Thymus (tissue), 11 donors: ENCODE measurements at regions not wholly inside any gene's neighbourhood (a gene's known extent, or its start where the extent isn't known, plus 50 kb on each side); places are given as distances from the start of the nearest gene placed in this dataset.

Source experiments
- DNase-seq, 9 donors: peaks; one replicate each; pipeline ENCODE4 v3.0.0-alpha.2; 2013; ENCODE audit warnings: low spot score in 9 of 9, low read depth in 6 of 9, missing footprints in 1 of 9
- H3K27ac ChIP-seq, 2 donors: one replicate each; pipeline ENCODE4 v1.5.1; 2013; ENCODE audit warnings: control low read depth in 1 of 2, low read depth in 1 of 2, low read length in 1 of 2, mild to moderate bottlenecking in 1 of 2, moderate library complexity in 1 of 2
- H3K27me3 ChIP-seq, 2 donors: one replicate each; pipeline ENCODE4 v1.5.1; 2013; ENCODE audit warnings: low read length in 1 of 2; ENCODE audit not compliant: control insufficient read depth in 2 of 2, insufficient read depth in 1 of 2
- H3K36me3 ChIP-seq, 2 donors: one replicate each; pipeline ENCODE4 v1.5.1; 2013; ENCODE audit warnings: low read length in 1 of 2, mild to moderate bottlenecking in 1 of 2, moderate library complexity in 1 of 2; ENCODE audit not compliant: control insufficient read depth in 2 of 2, insufficient read depth in 2 of 2
- H3K4me1 ChIP-seq, 2 donors: one replicate each; pipeline ENCODE4 v1.5.1; 2013; ENCODE audit warnings: low read length in 2 of 2; ENCODE audit not compliant: control insufficient read depth in 2 of 2, insufficient read depth in 2 of 2
- H3K4me3 ChIP-seq, 2 donors: one replicate each; pipeline ENCODE4 v1.5.1; 2013; ENCODE audit warnings: low read length in 2 of 2, control low read depth in 1 of 2, mild to moderate bottlenecking in 1 of 2
- H3K9me3 ChIP-seq, 2 donors: one replicate each; pipeline ENCODE4 v1.5.1; 2013; ENCODE audit warnings: low read length in 1 of 2, mild to moderate bottlenecking in 1 of 2; ENCODE audit not compliant: control insufficient read depth in 2 of 2, insufficient read depth in 1 of 2
- WGBS: extraction: QIAGEN DNeasy Blood & Tissue Kit; methylation state at CpG from one replicate; pipeline ENCODE4 v1.1.7; 2013; 5-methylcytosine and 5-hydroxymethylcytosine counted together
- donor health status: healthy.

DNA sequence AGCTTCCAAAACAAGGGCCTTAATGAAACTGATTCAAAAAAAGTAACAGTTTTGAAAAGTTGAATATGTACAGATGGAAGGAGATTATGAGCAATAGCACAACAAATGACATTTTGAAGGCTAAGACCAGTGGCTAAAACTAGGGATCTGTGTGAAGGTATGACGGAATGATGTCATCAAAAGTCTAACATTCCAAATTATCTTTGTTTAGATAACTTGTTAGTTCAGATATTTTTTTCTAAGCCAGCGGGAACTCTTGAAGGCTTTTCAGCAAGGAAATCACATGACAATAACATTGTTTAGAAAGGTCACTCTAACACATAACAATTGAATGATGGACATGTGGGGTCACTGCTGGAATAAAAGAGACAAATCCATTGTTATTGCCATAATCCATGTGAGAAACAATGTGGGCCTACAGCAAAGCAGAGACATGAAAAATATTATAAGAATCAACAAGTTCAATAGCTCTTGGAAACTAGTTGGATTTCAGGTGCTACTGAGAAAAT, 260.5 kb downstream of the CASP12 start:
- WGBS, result 91% methylated on average over 2 of the region's 2 CpGs
- H3K4me1 ChIP-seq, result no peaks in the 10 kb centered on the region
- no peak for DNase-seq
- no peaks in the 10 kb centered on the region for H3K36me3 ChIP-seq
- H3K4me3 ChIP-seq, result no peak overlapping the region
- no peaks in the 10 kb centered on the region for H3K9me3 ChIP-seq
- no peak overlapping the region for H3K27ac ChIP-seq
- no peaks in the 10 kb centered on the region for H3K27me3 ChIP-seq

DNA sequence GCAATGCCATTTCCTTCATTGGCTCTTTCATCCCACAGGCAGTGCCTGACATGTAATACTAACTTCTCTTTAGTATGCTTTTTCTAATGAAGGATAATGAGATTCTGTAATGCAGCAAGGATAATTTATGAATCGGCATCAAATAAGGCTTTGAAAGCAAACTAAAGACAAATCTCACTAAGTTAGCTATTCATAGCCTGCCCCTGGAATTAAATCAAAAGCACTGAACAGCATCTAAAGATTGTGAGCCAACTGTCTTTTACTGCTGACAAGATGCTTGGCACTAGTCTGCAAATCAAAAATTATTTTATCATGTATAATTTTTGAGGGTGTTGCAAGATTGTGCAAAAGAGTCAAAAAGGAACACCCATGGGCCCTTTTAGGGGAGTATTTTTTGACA, 265.0 kb downstream of the CASP12 start:
- no peaks in the 10 kb centered on the region for H3K27me3 ChIP-seq
- H3K36me3 ChIP-seq, result no peaks in the 10 kb centered on the region
- no peaks in the 10 kb centered on the region for H3K9me3 ChIP-seq
- H3K27ac ChIP-seq, result no peak overlapping the region
- no peak overlapping the region for H3K4me3 ChIP-seq
- no peaks in the 10 kb centered on the region for H3K4me1 ChIP-seq
- WGBS, result 100% methylated on average over 1 of the region's 1 CpG
- DNase-seq, result no peak

- no peak for DNase-seq
- H3K9me3 ChIP-seq, result no peaks in the 10 kb centered on the region
- no peak overlapping the region for H3K4me3 ChIP-seq
- WGBS, result 94% methylated on average over 2 of the region's 2 CpGs
- H3K27ac ChIP-seq, result no peak overlapping the region
- no peaks in the 10 kb centered on the region for H3K4me1 ChIP-seq
- H3K36me3 ChIP-seq, result no peaks in the 10 kb centered on the region
- no peaks in the 10 kb centered on the region for H3K27me3 ChIP-seq
Observed at GRCh38 chr11:104630352-104630751, 267.9 kb downstream of the CASP12 start.

- no peak overlapping the region for H3K4me3 ChIP-seq
- 97% methylated on average over 2 of the region's 2 CpGs for WGBS
- DNase-seq, result no peak
Observed at GRCh38 chr11:104625246-104625645, 273.0 kb downstream of the CASP12 start.

GRCh38 chr11:104624021-104624420, 274.2 kb downstream of the CASP12 start:
- Histone ChIP-seq H3K27me3 (no peaks in the 10 kb centered on the region), H3K9me3 (no peaks in the 10 kb centered on the region), H3K36me3 (no peaks in the 10 kb centered on the region), H3K4me3 (no peak overlapping the region), H3K4me1 (no peaks in the 10 kb centered on the region), H3K27ac (no peak overlapping the region)
- DNase-seq, result no peak

More at GRCh38 chr11:104625246-104625645, 273.0 kb downstream of the CASP12 start:
- Histone ChIP-seq H3K36me3 (no peaks in the 10 kb centered on the region), H3K9me3 (no peaks in the 10 kb centered on the region), H3K27me3 (no peaks in the 10 kb centered on the region), H3K4me1 (no peaks in the 10 kb centered on the region), H3K27ac (no peak overlapping the region)

DNA sequence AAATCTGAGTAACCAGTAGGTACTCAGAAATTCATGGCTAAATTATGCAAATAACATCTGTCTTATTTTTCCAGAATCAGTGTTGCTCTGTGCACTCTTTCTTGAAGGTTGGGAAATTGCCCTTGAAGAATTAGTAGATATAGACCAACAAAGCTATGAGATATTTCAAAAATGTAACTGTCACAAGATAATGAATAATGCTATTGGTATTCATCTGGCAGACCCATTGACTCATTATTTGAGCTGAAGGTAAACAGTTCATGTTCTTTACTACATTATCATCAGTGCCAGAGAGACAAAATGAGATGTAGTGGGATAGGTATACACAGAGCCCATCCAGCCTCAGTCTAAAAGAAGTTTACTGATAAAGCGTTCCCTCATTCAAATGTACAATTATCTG, 274.7 kb downstream of the CASP12 start:
- H3K4me1 ChIP-seq, result no peaks in the 10 kb centered on the region
- H3K9me3 ChIP-seq, result no peaks in the 10 kb centered on the region
- no peak overlapping the region for H3K27ac ChIP-seq
- 95% methylated on average over 1 of the region's 1 CpG for WGBS
- no peak overlapping the region for H3K4me3 ChIP-seq
- no peaks in the 10 kb centered on the region for H3K36me3 ChIP-seq
- H3K27me3 ChIP-seq, result no peaks in the 10 kb centered on the region
- no peak for DNase-seq

DNA sequence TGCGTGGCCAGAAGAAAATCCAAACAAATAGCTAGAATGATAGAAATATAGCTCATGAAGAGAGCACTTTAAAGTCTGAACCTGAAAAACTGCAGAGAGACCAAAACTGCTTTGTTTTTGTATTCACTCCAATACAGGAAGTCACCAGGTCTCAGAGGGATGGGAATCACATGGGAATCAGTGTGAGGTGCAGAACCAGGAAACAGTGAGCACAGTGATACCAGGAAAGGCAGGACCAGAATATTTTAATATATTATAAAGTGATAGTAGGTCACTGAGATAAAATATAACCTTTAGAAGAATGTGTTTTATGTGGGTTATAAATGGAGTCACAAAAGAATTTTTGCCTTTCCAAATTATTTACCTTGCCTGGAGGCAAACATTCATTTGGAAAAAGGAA, 277.3 kb downstream of the CASP12 start:
- Histone ChIP-seq H3K4me1 (no peaks in the 10 kb centered on the region), H3K36me3 (no peaks in the 10 kb centered on the region), H3K4me3 (no peak overlapping the region), H3K27ac (no peak overlapping the region), H3K27me3 (no peaks in the 10 kb centered on the region), H3K9me3 (no peaks in the 10 kb centered on the region)
- WGBS, result 95% methylated on average over 1 of the region's 1 CpG
- DNase-seq, result no peak

DNA sequence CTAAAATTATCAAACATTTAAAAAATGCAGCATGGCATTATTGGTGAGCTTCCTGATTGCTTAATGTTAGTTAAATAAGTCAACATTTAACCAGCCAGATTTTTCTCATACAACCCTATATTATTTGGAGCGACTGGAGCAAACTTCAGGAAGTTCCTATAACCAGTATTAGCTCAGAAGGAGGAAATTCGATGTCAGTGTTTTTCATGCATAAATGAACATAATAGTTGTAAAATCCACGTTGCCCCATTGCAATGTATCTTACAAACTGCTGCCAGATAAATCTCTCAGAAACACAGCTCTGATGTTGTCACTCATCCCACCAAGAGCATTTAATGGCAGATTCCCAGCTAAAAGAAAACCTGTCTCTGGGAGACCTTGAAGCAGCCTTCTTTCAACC, 278.5 kb downstream of the CASP12 start:
- H3K9me3 ChIP-seq, result no peaks in the 10 kb centered on the region
- WGBS, result 70% methylated on average over 3 of the region's 3 CpGs
- H3K36me3 ChIP-seq, result no peaks in the 10 kb centered on the region
- no peaks in the 10 kb centered on the region for H3K4me1 ChIP-seq
- H3K27me3 ChIP-seq, result no peaks in the 10 kb centered on the region
- no peak for DNase-seq
- H3K4me3 ChIP-seq, result no peak overlapping the region
- no peak overlapping the region for H3K27ac ChIP-seq

GRCh38 chr11:104618954-104619353, 279.3 kb downstream of the CASP12 start:
- Histone ChIP-seq H3K27ac (no peak overlapping the region), H3K36me3 (no peaks in the 10 kb centered on the region), H3K4me3 (no peak overlapping the region), H3K9me3 (no peaks in the 10 kb centered on the region), H3K4me1 (no peaks in the 10 kb centered on the region), H3K27me3 (no peaks in the 10 kb centered on the region)
- WGBS, result 83% methylated on average over 4 of the region's 4 CpGs
- DNase-seq, result no peak

- Histone ChIP-seq H3K27ac (no peak overlapping the region), H3K36me3 (no peaks in the 10 kb centered on the region), H3K9me3 (no peaks in the 10 kb centered on the region), H3K27me3 (no peaks in the 10 kb centered on the region), H3K4me1 (no peaks in the 10 kb centered on the region), H3K4me3 (no peak overlapping the region)
- 100% methylated on average over 1 of the region's 1 CpG for WGBS
- no peak for DNase-seq
Observed at GRCh38 chr11:104614961-104615360, 283.3 kb downstream of the CASP12 start.
